GM19467 (cell line): ENCODE measurements at regions not wholly inside any gene's neighbourhood (a gene's known extent, or its start where the extent isn't known, plus 50 kb on each side); places are given as distances from the start of the nearest gene placed in this dataset.
"Not testable (repeated sequence)": the region's sequence is repeated elsewhere in the genome, so short reads cannot be mapped to it uniquely, and the experiment has no call there.

Experiments
- ATAC-seq: cut with Tn5 transposase; IDR thresholded peaks from one replicate; pipeline ENCODE4 v1.9.1; 2021; ENCODE audit warnings: mild to moderate bottlenecking, moderate library complexity; ENCODE audit not compliant: unreplicated experiment

DNA sequence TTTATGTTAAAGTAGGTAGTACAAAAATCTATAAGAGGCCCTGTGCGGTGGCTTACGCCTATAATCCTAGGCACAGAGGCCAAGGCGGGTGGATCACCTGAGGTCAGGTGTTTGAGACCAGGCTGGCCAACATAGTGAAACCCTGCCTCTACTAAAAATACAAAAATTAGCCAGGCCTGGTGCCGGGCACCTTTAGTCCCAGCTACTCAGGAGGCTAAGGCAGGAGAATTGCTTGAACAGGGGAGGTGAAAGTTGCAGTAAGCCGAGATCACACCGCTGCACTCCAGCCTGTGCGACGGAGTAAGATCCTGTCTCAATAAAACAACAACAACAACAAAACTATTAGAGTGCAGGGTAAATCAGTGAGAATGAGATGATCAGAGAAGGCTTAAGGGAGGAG lies 634.5 kb downstream of the NR2F1-AS1 start:
- no peak for ATAC-seq

- peak; percentile 55 for ATAC-seq
These were observed 635.4 kb downstream of the NR2F1-AS1 start for GRCh38 chr5:92945605-92946097.

DNA sequence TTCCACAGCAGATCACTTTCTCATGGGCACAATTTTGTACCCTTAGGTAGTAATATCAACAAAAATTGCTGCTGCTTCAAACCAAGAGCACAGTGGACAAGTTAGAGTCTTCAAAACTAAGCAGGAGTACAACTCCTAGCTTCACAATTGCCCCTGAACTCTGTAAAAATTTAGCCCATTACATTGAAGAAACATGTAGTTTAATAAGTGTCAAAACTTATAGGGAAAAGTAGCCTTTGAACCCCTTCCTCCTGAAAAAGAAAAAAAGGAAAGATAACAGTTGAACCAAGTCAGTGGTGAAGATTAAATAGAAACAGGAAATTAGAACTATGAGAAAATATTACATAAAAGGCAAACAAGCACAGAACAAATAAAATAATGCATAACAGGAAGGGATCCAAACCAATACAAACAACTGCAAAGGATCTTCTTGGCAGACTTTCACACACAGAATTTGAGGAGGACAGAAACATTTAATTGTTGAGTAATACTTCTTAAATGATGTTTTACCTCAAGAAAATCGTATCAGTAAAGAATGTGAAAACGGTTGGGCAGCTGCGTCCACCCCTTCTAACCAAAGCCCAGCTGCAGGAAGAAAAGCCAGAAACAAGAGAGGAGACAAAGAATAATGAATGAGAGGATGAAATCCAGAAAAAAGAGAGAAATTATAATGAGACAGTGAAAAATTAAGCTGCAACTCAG lies 636.0 kb downstream of the NR2F1-AS1 start:
- ATAC-seq: no peak

DNA sequence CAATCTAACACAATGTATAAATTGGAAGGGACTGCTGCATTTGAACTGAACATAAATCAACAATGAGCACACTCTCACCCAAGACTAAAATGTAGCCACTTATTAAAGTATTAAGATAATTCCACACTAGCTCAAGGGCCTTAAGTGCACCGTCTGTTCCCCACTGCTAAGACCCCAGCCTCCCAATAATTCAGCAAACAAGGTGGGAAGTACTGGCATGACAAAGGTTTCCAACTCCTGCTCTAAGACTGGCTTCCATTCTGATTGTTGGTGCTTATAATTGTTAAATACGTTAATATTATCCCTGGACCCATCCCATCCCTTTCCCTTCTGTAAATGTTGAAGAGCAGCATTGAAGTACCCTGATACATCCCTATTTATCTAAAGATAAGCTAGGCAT lies 636.7 kb downstream of the NR2F1-AS1 start:
- no peak for ATAC-seq

- ATAC-seq: no peak
These were observed 638.3 kb downstream of the NR2F1-AS1 start for GRCh38 chr5:92942762-92943161.

DNA sequence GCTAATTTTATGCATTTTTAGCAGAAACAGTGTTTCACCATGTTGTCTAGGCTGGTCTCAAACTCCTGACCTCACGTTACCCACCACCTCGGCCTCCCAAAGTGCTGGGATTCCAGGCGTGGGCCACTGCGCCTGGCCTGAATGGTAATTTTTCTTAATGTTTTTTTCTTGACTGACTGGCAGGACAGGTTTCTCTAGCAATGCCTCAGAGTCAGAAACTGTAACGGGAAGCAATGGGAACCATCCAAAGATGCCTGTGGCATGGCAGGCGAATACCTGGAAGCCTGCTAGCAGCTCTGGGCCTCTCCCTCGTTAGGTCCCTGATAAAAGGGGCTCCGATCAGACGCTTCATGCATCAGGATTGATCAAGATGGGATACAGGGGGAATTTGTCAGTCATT lies 639.2 kb downstream of the NR2F1-AS1 start:
- ATAC-seq: no peak

DNA sequence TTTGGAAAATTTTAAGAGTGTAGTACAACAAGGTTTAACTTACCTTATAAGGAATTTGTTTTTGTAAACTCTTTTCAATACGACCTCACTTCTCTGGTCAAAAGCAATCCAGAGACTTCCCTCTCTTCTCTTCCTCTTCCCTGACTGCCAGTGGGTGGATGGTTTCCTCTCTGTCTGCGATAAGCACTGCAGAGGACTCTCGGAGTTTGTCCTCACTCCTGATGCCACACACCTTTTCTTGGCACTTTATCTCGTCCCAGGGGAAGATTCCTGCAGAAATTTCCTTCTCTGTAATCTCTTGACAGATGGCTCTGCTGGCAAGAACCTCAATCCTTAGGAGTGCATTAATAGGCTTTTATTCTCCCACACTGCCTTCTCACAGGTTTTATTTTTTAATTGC lies 641.6 kb downstream of the NR2F1-AS1 start:
- no peak for ATAC-seq

DNA sequence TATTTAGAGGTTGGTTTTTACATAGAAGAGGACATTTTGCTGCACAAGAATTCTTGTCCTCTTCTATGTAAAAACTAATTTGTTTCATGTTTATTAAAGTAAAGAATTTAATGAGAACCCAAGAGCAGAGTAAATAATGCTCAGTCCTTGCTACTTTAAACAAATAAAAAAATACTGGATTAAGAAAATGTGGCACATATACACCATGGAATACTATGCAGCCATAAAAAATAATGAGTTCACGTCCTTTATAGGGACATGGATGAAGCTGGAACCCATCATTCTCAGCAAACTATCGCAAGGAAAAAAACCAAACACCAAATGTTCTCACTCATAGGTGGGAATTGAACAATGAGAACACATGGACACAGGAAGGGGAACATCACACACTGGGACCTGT lies 643.6 kb downstream of the NR2F1-AS1 start:
- ATAC-seq: not testable (repeated sequence)

- ATAC-seq: no peak
These were observed 651.0 kb downstream of the NR2F1-AS1 start for GRCh38 chr5:92930057-92930456.

- no peak for ATAC-seq
These were observed 653.7 kb downstream of the NR2F1-AS1 start for GRCh38 chr5:92927291-92927778.

- ATAC-seq: no peak
These were observed 657.1 kb downstream of the NR2F1-AS1 start for GRCh38 chr5:92923885-92924284.

GRCh38 chr5:92922231-92922967 lies 658.6 kb downstream of the NR2F1-AS1 start:
- no peak for ATAC-seq

DNA sequence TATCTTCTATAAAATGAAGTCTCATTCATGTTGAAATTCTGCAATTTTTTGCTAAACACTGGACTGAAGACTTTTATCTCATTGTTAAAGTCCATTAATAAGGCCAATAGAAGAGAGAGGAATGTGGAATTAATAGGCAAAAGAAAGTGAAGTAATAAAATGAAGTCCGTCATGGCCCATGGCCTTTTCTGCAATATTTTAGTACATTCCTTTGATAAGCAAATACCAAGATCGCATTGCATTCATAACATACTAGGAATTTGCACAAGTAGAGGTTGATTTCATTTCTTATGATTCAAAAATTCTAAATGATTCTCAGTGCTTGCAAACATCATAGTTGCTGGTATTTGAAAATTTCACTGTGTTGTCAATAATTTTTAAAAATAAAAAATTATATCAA lies 664.0 kb downstream of the NR2F1-AS1 start:
- ATAC-seq: no peak

- no peak for ATAC-seq
These were observed 665.0 kb downstream of the NR2F1-AS1 start for GRCh38 chr5:92916036-92916435.

DNA sequence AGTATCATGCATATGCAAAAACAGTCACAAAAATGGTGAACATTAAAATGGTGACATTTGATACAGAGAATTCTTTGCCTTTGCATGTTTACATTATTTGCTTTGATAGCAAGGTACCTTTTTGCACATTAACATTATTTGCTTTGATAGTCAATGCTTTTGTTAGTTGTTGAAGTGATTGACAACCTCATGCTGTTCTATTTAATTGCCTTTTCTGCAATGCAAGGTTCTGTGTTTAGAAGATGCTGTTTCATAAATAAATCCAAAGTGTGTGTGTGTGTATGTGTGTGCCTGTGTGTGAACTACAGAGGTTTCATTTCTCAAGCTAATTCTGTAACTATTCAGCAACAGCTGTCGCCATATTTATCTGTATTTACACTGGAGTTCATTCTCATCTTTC lies 668.7 kb downstream of the NR2F1-AS1 start:
- no peak for ATAC-seq

DNA sequence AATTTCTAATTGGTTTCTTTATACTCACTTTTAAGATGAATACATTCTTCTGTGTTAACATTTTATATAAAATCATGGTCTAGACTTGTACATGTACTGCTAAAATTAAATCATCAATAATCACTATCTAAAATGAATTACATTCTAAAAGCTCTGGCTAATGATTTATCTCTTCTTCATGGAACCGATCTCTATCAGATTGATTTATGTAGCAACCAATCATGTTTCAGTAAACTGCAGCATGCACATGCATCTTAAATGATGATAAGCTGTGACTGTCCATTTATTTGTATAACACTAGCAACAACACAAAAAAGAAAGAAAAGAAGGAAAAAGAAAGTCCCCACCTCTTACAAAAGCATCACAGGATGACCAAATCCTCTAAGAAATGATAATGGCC lies 669.2 kb downstream of the NR2F1-AS1 start:
- no peak for ATAC-seq

GRCh38 chr5:92911293-92911692 lies 669.7 kb downstream of the NR2F1-AS1 start:
- ATAC-seq: no peak

DNA sequence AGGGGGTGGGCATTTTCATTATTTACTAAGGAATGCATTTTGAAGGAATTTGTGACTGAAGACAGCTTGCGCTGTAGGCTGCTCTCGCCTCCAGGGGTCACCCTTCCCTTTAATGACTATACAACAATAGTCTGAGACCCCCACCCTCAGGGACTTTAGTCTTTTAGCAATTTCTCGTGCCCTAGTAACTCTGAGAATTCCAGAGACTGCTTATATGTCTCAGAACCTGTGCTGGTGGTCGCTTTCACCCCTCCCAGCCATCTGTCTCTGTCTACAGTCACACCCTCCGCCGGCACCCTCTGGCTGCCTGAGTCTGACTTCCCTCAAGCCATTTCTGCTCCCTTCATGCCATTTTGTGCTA lies 671.4 kb downstream of the NR2F1-AS1 start:
- no peak for ATAC-seq

DNA sequence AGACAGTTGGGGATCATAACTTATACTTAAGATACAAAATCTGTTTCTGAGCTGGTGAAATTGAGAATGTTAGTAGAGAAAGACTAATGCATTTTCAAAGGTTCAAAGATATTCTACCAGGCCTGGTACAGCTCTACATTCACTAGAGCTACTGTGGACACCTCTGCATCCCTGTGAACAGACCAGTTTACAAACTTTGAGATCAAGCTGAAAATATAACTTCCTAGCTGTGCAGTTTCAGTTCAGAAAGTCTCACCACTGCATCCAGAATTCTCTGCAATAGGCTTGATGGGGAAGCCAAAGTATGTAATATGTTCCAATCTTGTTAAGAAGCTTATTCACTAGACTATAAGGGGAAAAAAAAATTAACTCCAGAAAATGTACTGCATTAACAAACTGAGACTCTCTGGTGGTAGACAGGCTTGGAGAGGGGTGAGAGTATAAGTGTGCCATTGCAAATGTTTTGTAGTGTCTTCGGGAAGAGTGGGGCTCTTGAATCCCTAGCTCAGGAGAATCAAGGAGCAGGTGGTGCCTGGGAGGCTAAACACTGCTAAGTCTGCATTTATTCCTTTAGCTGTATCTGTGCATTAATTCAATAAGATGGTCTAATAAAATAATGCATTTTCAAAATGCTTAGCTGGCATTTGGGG lies 671.9 kb downstream of the NR2F1-AS1 start:
- ATAC-seq: no peak

- ATAC-seq: peak; percentile 67
These were observed 672.9 kb downstream of the NR2F1-AS1 start for GRCh38 chr5:92907938-92908606.

- no peak for ATAC-seq
These were observed 674.1 kb downstream of the NR2F1-AS1 start for GRCh38 chr5:92906798-92907376.
